Spinal cord (tissue), 9 donors: ENCODE measurements at regions not wholly inside any gene's neighbourhood (a gene's known extent, or its start where the extent isn't known, plus 50 kb on each side); places are given as distances from the start of the nearest gene placed in this dataset.
"Not testable (repeated sequence)": the region's sequence is repeated elsewhere in the genome, so short reads cannot be mapped to it uniquely, and the experiment has no call there.

ENCODE experiments used
- DNase-seq, 6 donors: peaks; one replicate each; pipeline versions ENCODE4 v3.0.0 to v3.0.0-alpha.2; 2013 to 2015; ENCODE audit warnings: low spot score in 6 of 6, low read depth in 4 of 6
- H3K27ac ChIP-seq: one replicate; pipeline ENCODE4 v1.5.1; 2013; ENCODE audit warnings: low read depth, low read length, control low read depth
- H3K27me3 ChIP-seq: one replicate; pipeline ENCODE4 v1.6.1; 2013; ENCODE audit warnings: low read length; ENCODE audit not compliant: control insufficient read depth, insufficient read depth
- H3K36me3 ChIP-seq: one replicate; pipeline ENCODE4 v1.6.1; 2013; ENCODE audit warnings: low read length; ENCODE audit not compliant: control insufficient read depth, insufficient read depth
- H3K4me1 ChIP-seq: one replicate; pipeline ENCODE4 v1.6.1; 2013; ENCODE audit warnings: low read length; ENCODE audit not compliant: control insufficient read depth, insufficient read depth
- H3K4me3 ChIP-seq: one replicate; pipeline ENCODE4 v1.5.1; 2013; ENCODE audit warnings: low read depth, low read length, control low read depth
- H3K9me3 ChIP-seq: one replicate; pipeline ENCODE4 v1.6.1; 2013; ENCODE audit warnings: low read length; ENCODE audit not compliant: control insufficient read depth, insufficient read depth
- WGBS: methylation state at CpG from one replicate; pipeline ENCODE4 v1.1.5; 2013; ENCODE audit warnings: missing lambda C conversion rate; ENCODE audit not compliant: insufficient coverage; 5-methylcytosine and 5-hydroxymethylcytosine counted together
- donor health status: healthy.

DNA sequence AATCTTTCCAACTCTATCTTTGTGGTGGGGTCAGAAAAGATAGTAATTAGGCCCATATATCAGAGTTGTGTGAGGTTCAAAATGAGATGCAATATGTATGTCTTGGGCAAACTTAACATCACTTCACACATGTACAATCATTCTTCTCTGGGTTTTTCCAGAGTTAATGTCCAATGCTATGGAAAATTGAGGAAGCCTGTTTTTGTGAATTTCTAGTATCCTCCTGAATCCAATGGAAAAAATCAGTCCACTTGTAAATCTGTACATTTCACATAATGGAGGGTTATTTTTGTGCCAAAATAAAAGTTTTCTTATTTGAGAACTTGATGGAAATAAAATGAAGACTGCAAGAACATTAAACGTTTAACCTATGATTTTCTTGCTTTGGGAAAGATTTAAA lies 155.6 kb upstream of the SEMA6A start:
- Histone ChIP-seq H3K27me3 (no peaks in the 10 kb centered on the region), H3K4me3 (no peak overlapping the region), H3K4me1 (peaks cover 11% of the 10 kb centered on the region), H3K27ac (no peak overlapping the region), H3K36me3 (no peaks in the 10 kb centered on the region), H3K9me3 (no peaks in the 10 kb centered on the region)
- WGBS = no CpG with 5 or more reads among the region's 1 CpG
- DNase-seq = no peak

DNA sequence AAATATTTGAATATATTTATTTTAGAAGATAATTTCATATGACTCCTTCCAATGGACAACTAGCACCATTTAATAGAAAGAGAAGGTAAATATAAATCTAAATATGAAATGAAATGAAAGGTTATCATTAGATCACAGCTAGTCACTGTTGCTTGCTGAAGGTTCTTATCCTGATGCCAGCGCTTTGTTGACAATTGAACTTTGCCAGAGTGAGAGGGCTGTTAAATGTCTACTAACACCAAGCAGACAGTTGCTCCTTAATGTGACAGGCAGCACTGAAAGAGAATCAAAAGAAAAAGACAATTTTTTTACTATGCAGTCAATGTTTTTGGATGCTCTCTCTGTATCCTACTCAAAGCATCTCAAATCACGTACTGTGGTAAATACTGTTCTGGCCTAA lies 152.6 kb upstream of the SEMA6A start:
- no peaks in the 10 kb centered on the region for H3K4me1 ChIP-seq
- H3K9me3 ChIP-seq = no peaks in the 10 kb centered on the region
- H3K36me3 ChIP-seq = no peaks in the 10 kb centered on the region
- WGBS = 60% methylated on average over 1 of the region's 2 CpGs
- no peaks in the 10 kb centered on the region for H3K27me3 ChIP-seq
- DNase-seq = no peak
- H3K4me3 ChIP-seq = no peak overlapping the region
- H3K27ac ChIP-seq = no peak overlapping the region

DNA sequence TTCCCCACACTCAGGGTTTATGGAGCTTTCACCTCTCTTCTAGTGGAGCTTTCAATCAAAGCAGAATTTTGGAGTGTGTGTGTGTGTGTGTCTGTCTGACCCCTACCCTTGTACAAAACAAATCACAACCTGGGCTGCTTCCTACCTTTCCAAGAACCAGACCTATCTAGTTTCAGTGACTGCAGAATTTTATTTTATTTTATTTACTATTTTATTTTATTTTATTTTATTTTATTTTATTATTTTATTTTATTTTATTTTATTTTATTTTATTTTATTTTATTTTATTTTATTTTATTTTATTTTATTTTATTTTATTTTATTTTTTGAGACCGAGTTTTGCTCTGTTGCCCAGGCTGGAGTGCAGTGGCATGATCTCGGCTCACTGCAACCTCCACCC lies 151.6 kb upstream of the SEMA6A start:
- not testable (repeated sequence) for DNase-seq, H3K4me3 ChIP-seq, H3K27me3 ChIP-seq, H3K9me3 ChIP-seq, H3K36me3 ChIP-seq, H3K4me1 ChIP-seq, H3K27ac ChIP-seq
- no CpG with 5 or more reads among the region's 2 CpGs for WGBS

DNA sequence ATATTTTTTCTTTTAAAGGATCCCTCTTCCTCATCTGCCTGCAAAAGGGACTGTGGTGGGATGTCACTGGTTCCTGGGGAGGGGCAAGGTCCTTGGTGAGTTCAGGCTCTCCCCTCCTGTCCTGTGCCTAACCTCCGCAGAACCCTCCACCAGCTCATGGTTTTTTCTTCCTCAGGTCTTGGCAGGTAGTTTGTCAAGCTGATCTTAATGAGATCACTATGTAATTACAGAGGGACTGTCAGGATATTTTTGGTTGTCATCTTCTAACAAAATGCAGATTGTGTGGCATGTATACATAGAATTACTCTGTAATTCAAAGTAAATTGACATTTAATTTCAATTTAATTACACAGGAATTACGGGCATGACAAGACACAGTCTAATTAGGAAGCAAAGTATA lies 150.3 kb upstream of the SEMA6A start:
- Histone ChIP-seq H3K9me3 (no peaks in the 10 kb centered on the region), H3K27me3 (no peaks in the 10 kb centered on the region), H3K36me3 (no peaks in the 10 kb centered on the region), H3K4me3 (no peak overlapping the region), H3K27ac (no peak overlapping the region), H3K4me1 (no peaks in the 10 kb centered on the region)
- DNase-seq = no peak
- no CpG with 5 or more reads among the region's 2 CpGs for WGBS

DNA sequence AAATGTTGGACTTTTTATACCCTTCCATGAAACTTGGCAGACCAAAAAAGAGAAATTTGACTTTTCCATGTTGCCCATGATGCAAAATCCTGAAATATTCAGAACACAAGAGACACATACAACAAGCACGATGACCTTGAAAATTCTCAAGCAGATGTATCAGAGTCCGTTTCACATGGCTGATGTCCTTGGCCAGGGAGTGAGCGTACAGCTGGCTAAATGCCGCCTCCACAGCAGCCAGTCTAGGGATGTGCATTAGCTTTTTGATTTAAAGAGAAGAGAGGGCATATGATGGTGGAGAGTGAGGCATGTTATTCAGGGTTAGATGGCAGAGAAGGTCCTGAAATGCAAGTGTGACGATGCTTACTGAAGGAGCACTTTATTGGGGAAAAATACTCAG lies 148.0 kb upstream of the SEMA6A start:
- Histone ChIP-seq H3K4me1 (no peaks in the 10 kb centered on the region), H3K4me3 (no peak overlapping the region), H3K27me3 (no peaks in the 10 kb centered on the region), H3K9me3 (no peaks in the 10 kb centered on the region), H3K27ac (no peak overlapping the region), H3K36me3 (no peaks in the 10 kb centered on the region)
- WGBS = 92% methylated on average over 4 of the region's 5 CpGs
- DNase-seq = peak in 1 of 6 donors; percentile 55

DNA sequence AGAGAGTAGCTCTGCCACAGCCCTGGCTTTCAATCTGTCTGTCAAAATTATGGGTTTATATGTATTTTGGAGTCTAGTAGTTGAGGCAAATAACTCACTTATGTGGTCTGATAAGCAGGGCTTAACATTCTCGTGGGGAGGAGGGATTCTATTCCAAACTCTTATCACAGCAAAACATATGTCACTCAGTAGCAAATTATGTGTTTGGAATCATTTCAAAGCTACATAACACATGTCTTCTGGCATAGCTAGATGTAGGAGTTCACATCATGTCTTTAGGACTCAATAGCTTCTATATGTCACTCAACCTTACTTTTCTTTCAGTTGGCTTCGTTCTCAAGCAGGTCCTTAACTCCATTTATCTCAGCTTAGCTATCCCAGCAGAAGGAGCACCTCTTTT lies 144.5 kb upstream of the SEMA6A start:
- DNase-seq = no peak
- no peak overlapping the region for H3K4me3 ChIP-seq
- H3K9me3 ChIP-seq = peaks cover 5% of the 10 kb centered on the region
- H3K4me1 ChIP-seq = no peaks in the 10 kb centered on the region
- no peaks in the 10 kb centered on the region for H3K36me3 ChIP-seq
- 100% methylated on average over 1 of the region's 2 CpGs for WGBS
- H3K27ac ChIP-seq = no peak overlapping the region
- no peaks in the 10 kb centered on the region for H3K27me3 ChIP-seq

DNA sequence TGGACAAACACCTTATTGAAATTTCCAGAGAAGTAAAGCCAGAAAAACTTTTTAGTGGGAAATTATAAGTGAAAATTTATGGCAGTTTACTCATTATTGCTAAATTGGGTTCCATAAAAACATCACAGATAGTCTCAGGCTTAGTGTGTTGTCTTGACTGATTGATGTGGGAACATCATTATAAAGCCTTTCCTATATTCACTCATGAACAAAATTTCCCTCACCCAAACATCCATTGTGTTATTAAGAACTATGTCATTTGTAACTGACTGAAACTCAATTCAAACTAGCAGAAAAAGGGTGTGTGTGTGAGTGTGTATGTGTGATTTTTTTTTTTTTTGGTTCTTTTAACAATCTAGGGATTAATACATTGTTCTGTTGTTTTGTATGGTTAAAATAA lies 143.7 kb upstream of the SEMA6A start:
- Histone ChIP-seq H3K36me3 (no peaks in the 10 kb centered on the region), H3K4me3 (no peak overlapping the region), H3K27ac (no peak overlapping the region), H3K27me3 (no peaks in the 10 kb centered on the region), H3K4me1 (no peaks in the 10 kb centered on the region), H3K9me3 (peaks cover 5% of the 10 kb centered on the region)
- no peak for DNase-seq

DNA sequence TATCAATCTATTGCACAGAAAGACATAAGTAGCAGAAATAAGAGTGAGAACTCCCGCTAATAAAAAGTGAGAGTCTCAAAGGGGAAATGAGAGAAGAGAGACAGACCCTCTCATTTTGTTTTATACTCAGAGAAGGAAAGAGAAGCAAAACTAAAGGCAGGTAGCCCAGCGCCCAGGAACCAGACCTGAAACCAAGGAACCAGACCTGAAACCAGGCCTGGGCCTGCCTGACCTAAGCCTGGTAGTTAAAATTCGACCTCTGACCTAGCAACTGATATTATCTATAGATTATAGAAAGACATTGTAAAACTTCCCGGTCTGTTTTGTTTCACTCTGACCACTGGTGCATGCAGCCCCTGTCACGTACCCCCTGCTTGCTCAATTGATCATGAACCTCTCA lies 134.5 kb upstream of the SEMA6A start:
- Histone ChIP-seq H3K36me3 (no peaks in the 10 kb centered on the region), H3K27ac (no peak overlapping the region), H3K9me3 (no peaks in the 10 kb centered on the region), H3K27me3 (no peaks in the 10 kb centered on the region), H3K4me1 (no peaks in the 10 kb centered on the region), H3K4me3 (no peak overlapping the region)
- no peak for DNase-seq
- 92% methylated on average over 2 of the region's 5 CpGs for WGBS

DNA sequence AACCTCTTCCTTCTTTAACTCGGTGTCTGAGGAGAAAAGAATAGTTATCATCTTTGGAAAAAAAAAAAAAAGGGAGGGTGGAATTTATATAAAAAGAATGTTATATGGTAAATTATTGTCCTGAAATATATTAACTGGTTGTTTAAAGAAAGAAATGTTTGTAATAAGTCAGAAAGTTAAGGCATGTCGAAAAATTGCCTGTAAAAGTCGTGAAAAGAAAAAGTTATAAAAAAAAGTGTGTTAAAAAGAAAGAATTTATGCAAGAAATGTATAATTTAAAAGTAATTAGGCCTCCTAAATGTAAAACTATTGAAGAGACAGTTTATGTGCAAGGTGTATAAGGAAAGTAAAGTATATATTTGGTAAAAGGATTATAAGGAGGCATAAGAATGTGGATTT lies 130.5 kb upstream of the SEMA6A start:
- not testable (repeated sequence) for H3K4me3 ChIP-seq, H3K9me3 ChIP-seq, H3K27ac ChIP-seq, H3K36me3 ChIP-seq, H3K27me3 ChIP-seq, H3K4me1 ChIP-seq, DNase-seq
- WGBS = 100% methylated on average over 2 of the region's 3 CpGs

DNA sequence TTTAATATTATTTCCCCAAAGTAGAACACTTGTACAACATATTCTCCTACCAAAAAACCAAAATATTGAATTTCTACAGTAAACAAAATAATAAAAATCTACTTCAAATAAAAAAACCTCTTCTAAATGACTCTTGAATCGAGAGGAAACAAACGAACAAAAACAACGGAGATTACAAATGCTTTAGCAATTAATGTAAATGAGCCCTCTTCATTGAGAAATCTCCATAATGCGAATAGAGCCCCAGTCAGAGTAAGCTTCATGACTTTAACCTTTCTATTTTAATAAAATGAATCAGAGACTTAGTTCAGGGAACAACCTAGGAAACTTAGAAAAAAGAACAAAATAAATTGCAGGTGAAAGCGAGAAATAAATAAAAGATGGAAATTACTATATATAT lies 129.3 kb upstream of the SEMA6A start:
- no CpG with 5 or more reads among the region's 5 CpGs for WGBS
- H3K27me3 ChIP-seq = no peaks in the 10 kb centered on the region
- no peak for DNase-seq

DNA sequence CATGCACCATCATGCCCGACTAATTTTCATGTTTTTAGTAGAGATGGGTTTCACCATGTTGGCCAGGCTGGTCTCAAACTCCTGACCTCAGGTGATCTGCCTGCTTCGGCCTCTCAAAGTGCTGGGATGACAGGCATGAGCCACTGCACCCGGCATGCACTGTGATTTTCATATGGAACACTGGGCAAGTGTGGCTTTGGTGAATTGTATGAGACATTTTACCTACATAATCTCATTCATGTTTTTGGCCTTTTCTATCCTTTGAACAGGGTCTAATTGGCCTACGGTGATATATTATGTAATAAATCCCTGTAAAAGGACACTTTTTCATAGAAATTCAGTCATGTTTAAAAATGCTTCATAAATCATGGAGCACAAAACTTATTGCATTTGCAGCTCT lies 128.7 kb upstream of the SEMA6A start:
- Histone ChIP-seq H3K36me3 (no peaks in the 10 kb centered on the region), H3K4me1 (no peaks in the 10 kb centered on the region), H3K9me3 (no peaks in the 10 kb centered on the region), H3K4me3 (no peak overlapping the region), H3K27me3 (no peaks in the 10 kb centered on the region), H3K27ac (no peak overlapping the region)
- DNase-seq = no peak
- WGBS = 100% methylated on average over 1 of the region's 4 CpGs

More for the DNA sequence above, 129.3 kb upstream of the SEMA6A start:
- H3K4me1 ChIP-seq = no peaks in the 10 kb centered on the region
- no peak overlapping the region for H3K27ac ChIP-seq
- no peaks in the 10 kb centered on the region for H3K36me3 ChIP-seq
- H3K4me3 ChIP-seq = no peak overlapping the region
- no peaks in the 10 kb centered on the region for H3K9me3 ChIP-seq
